Osteocyte (in vitro differentiated cells): ENCODE measurements at regions not wholly inside any gene's neighbourhood (a gene's known extent, or its start where the extent isn't known, plus 50 kb on each side); places are given as distances from the start of the nearest gene placed in this dataset.

ENCODE experiments used
- DNase-seq: peaks from one replicate; pipeline ENCODE4 v3.0.0; 2021; ENCODE audit warnings: mixed read lengths; ENCODE audit not compliant: unreplicated experiment; ENCODE audit errors: extremely low spot score
- H3K27ac Mint-ChIP-seq: one replicate; pipeline ENCODE4 v1.8.0; 2021; ENCODE audit warnings: mild to moderate bottlenecking, mixed read lengths; ENCODE audit not compliant: unreplicated experiment
- H3K27me3 Mint-ChIP-seq: one replicate; pipeline ENCODE4 v1.8.0; 2021; ENCODE audit warnings: mixed read lengths; ENCODE audit not compliant: unreplicated experiment
- H3K36me3 Mint-ChIP-seq: one replicate; pipeline ENCODE4 v1.8.0; 2021; ENCODE audit warnings: mixed read lengths; ENCODE audit not compliant: unreplicated experiment
- H3K4me1 Mint-ChIP-seq: one replicate; pipeline ENCODE4 v1.8.0; 2021; ENCODE audit warnings: mixed read lengths; ENCODE audit not compliant: unreplicated experiment
- H3K4me3 Mint-ChIP-seq: one replicate; pipeline ENCODE4 v1.8.0; 2021; ENCODE audit warnings: mild to moderate bottlenecking, moderate library complexity, mixed read lengths; ENCODE audit not compliant: unreplicated experiment
- H3K9me3 Mint-ChIP-seq: one replicate; pipeline ENCODE4 v1.8.0; 2021; ENCODE audit warnings: mixed read lengths; ENCODE audit not compliant: unreplicated experiment
- TF ChIP-seq, protein P1 (sequence below): fragments of 200-600 bp; sonication (generic); IDR thresholded peaks from 2 replicates; pipeline ENCODE4 v1.5.0; 2021; ENCODE audit warnings: antibody characterized with exemption, mild to moderate bottlenecking, moderate library complexity

DNA sequence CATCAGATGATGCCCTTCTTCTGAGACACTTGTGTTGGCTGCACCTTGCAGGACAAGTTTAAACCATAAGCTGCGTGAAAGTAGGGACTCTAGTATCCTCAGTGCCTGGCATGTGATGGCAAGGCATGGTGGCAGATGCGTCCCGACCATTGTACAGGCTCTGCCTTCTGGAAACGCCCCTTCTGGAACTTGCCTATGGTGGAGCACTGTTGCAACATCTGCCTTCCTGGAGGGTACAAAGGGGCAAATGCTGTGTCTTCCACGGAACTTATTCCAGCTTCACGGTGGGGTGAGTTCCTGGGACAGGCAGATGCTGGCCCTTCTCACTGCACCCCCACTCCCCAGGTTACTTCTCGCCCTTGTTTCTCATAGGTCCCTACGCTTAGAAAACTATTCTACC, 232.8 kb downstream of the THBS2 start:
- Mint-ChIP-seq H3K36me3 (peaks cover 12% of the 10 kb centered on the region), H3K4me3 (no peak overlapping the region), H3K27me3 (peaks cover 3% of the 10 kb centered on the region), H3K9me3 (peaks cover 21% of the 10 kb centered on the region), H3K4me1 (peaks cover 7% of the 10 kb centered on the region), H3K27ac (no peak overlapping the region)
- TF ChIP-seq, protein P1, sequence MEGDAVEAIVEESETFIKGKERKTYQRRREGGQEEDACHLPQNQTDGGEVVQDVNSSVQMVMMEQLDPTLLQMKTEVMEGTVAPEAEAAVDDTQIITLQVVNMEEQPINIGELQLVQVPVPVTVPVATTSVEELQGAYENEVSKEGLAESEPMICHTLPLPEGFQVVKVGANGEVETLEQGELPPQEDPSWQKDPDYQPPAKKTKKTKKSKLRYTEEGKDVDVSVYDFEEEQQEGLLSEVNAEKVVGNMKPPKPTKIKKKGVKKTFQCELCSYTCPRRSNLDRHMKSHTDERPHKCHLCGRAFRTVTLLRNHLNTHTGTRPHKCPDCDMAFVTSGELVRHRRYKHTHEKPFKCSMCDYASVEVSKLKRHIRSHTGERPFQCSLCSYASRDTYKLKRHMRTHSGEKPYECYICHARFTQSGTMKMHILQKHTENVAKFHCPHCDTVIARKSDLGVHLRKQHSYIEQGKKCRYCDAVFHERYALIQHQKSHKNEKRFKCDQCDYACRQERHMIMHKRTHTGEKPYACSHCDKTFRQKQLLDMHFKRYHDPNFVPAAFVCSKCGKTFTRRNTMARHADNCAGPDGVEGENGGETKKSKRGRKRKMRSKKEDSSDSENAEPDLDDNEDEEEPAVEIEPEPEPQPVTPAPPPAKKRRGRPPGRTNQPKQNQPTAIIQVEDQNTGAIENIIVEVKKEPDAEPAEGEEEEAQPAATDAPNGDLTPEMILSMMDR, result no peak
- no peak for DNase-seq

DNA sequence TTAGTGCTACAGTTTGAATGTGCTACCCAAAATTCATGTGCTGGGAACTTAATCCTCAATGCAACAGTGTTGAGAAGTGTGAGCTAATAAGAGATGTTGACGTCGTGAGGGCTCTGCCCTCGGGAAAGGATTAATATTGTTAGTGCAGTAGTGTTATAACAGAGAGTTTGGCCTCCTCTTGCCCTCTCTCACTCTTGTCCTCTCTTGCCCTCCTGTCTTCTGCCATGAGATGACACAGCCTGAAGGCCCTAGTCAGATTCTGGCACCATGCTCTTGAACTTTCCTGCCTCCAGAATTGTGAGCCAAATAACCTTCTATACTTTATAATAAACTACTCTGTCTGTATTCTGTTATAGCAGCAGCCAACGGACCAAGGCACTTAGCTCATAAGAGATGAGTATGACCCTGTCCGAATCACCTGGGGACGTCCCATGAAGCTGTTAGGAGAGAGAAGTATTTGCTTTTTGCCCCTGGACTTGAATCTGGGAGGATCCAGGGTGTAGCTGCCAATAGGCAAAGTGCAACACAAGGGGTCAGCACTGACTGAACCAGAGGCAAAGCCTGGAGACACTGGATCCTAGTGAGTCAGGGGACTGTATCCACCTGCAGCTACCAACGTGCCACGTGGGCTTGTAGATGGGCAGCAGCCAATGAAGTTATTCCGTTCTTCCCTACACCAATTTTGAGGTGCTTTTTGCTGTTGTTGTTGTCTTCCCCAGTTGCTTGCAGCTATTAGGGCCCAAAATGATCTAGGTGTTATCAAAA, 233.7 kb downstream of the THBS2 start:
- Mint-ChIP-seq H3K9me3 (peaks cover 30% of the 10 kb centered on the region), H3K27me3 (peaks cover 11% of the 10 kb centered on the region), H3K4me3 (no peak overlapping the region), H3K27ac (no peak overlapping the region), H3K4me1 (peaks cover 5% of the 10 kb centered on the region), H3K36me3 (peaks cover 20% of the 10 kb centered on the region)
- DNase-seq, result no peak
- TF ChIP-seq, protein P1, result no peak

DNA sequence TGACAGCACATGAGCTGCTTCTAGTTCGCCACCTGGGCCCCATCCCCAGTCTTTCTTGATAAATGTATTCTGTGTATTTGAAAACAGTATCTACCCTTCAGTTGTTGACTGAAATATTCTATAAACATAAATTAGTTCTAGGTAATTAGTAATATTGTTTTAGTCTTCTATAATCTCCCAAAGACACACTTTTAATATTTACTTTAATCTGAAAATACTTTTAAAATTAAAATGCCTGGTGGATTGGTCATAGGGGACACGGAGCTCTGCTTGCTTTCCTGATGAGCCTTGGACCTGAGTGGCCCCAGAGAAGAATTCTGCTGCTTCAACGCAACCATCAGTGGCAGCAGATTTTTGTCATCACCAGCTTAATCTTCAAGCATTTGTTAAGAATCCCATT, 234.5 kb downstream of the THBS2 start:
- DNase-seq, result no peak
- Mint-ChIP-seq H3K9me3 (peaks cover 32% of the 10 kb centered on the region), H3K4me3 (no peak overlapping the region), H3K4me1 (peaks cover 5% of the 10 kb centered on the region), H3K36me3 (peaks cover 20% of the 10 kb centered on the region), H3K27ac (no peak overlapping the region), H3K27me3 (peaks cover 11% of the 10 kb centered on the region)
- TF ChIP-seq, protein P1, result no peak

- peaks cover 43% of the 10 kb centered on the region for H3K9me3 Mint-ChIP-seq
- no peak for DNase-seq
- no peak overlapping the region for H3K27ac Mint-ChIP-seq
- H3K27me3 Mint-ChIP-seq, result peaks cover 11% of the 10 kb centered on the region
- no peaks in the 10 kb centered on the region for H3K4me1 Mint-ChIP-seq
- no peak overlapping the region for H3K4me3 Mint-ChIP-seq
- TF ChIP-seq, protein P1, result no peak
- H3K36me3 Mint-ChIP-seq, result peaks cover 20% of the 10 kb centered on the region
These were observed 236.9 kb downstream of the THBS2 start for GRCh38 chr6:169016758-169017157.

DNA sequence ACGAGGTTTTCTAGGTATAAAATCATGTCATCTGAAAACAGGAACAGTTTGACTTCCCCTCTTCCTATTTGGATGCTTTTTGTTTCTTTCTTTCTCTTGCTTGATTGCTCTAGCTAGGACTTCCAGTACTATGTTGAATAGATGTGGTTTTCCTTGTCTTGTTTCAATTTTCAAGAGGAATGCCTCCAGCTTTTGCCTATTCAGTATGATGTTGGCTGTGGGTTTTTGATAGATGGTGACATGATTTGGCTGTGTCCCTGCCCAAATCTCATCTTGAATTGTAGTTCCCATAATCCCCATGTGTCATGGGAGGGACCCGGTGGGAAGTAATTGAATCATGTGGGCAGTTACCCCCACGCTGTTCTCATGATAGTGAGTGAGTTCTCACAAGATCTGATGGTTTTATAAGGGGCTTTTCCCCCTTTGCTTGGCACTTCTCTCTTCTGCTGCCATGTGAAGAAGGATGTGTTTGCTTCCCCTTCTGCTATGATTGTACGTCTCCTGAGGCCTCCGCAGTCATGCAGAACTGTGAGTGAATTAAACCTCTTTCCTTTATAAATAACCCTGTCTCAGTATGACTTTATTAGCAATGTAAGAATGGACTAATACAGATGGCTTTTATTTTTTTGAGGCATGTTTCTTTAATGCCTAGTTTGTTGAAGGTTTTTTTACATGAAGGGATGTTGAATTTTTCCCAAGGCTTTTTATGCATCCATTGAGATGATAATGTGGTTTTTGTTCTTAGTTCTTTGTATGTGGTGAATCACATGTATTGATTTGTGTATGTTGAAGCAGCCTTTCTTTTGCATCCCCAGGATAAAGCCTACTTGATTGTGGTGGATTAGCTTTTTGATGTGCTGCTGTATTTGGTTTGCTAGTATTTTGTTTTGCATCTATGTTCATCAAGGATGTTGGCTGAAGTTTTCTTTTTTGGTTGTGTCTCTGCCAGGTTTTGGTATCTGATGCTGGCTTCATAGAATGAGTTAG, 239.1 kb downstream of the THBS2 start:
- Mint-ChIP-seq H3K9me3 (peaks cover 48% of the 10 kb centered on the region), H3K27me3 (peaks cover 11% of the 10 kb centered on the region), H3K4me3 (no peak overlapping the region), H3K27ac (no peak overlapping the region), H3K4me1 (no peaks in the 10 kb centered on the region), H3K36me3 (peaks cover 20% of the 10 kb centered on the region)
- DNase-seq, result no peak
- TF ChIP-seq, protein P1, result no peak
